ENCODE measurements at regions not wholly inside any gene's neighbourhood (a gene's known extent, or its start where the extent isn't known, plus 50 kb on each side); places are given as distances from the start of the nearest gene placed in this dataset.

- TF ChIP-seq CTCF (IDR thresholded peaks at IDR 0.05) (no peak), POLR2AphosphoS5 (IDR thresholded peaks at IDR 0.05) (no peak), EP300 (IDR thresholded peaks at IDR 0.05) (no peak), POLR2A (IDR thresholded peaks at IDR 0.05) (no peak)
Observed at GRCh38 chr1:93798291-93798690, 80.7 kb downstream of the DNTTIP2 start.

All from upper lobe of left lung (tissue), 4 donors.